ENCODE measurements at regions not wholly inside any gene's neighbourhood (a gene's known extent, or its start where the extent isn't known, plus 50 kb on each side); places are given as distances from the start of the nearest gene placed in this dataset.

- TF ChIP-seq GLIS3 (CRISPR knock-in tag; IDR thresholded peaks at IDR 0.05) = no peak
- TF ChIP-seq CREB5 (CRISPR knock-in tag; IDR thresholded peaks at IDR 0.05; ENCODE audit: low read depth) = no peak
- no peak for TF ChIP-seq OSR1 (CRISPR knock-in tag; IDR thresholded peaks at IDR 0.05)
- TF ChIP-seq ZFP3 (CRISPR knock-in tag; IDR thresholded peaks at IDR 0.05) = no peak
- TF ChIP-seq PATZ1 (CRISPR knock-in tag; IDR thresholded peaks at IDR 0.05; ENCODE audit: borderline replicate concordance) = no peak
- no peak for TF ChIP-seq ESRRG (CRISPR knock-in tag; IDR thresholded peaks at IDR 0.05)
- no peak for TF ChIP-seq TSHZ2 (CRISPR knock-in tag; IDR thresholded peaks at IDR 0.05)
- no peak for TF ChIP-seq CSDC2 (CRISPR knock-in tag; IDR thresholded peaks at IDR 0.05)
- TF ChIP-seq RARB (CRISPR knock-in tag; IDR thresholded peaks at IDR 0.05) = no peak
- no peak for TF ChIP-seq PPARA (CRISPR knock-in tag; IDR thresholded peaks at IDR 0.05; ENCODE audit: borderline replicate concordance)
- no peak for TF ChIP-seq ZFP30 (CRISPR knock-in tag; IDR thresholded peaks at IDR 0.05)
- TF ChIP-seq TCF4 (CRISPR knock-in tag; IDR thresholded peaks at IDR 0.05; ENCODE audit: borderline replicate concordance) = no peak
- TF ChIP-seq ISL1 (CRISPR knock-in tag; IDR thresholded peaks at IDR 0.05) = no peak
- TF ChIP-seq ZNF565 (CRISPR knock-in tag; conservative IDR thresholded peaks at IDR 0.05; ENCODE audit: low read depth) = no peak
These were observed 454.1 kb upstream of the CADM1 start for GRCh38 chr11:115958089-115959000.
